KMS-11 (cell line): ENCODE measurements at regions not wholly inside any gene's neighbourhood (a gene's known extent, or its start where the extent isn't known, plus 50 kb on each side); places are given as distances from the start of the nearest gene placed in this dataset.
A peak's percentile ranks its signal among the peaks of the same experiment; 100 is the strongest.

Source experiments
- H2AFZ ChIP-seq: fragments of 200-600 bp; sonication (generic); 2 replicates; pipeline ENCODE4 v1.6.1; 2016; ENCODE audit warnings: antibody characterized with exemption, mixed run types, low read depth
- H3K27ac ChIP-seq: fragments of 200-600 bp; sonication (generic); 2 replicates; pipeline ENCODE4 v1.6.1; 2016; ENCODE audit warnings: mild to moderate bottlenecking, mixed run types
- H3K27me3 ChIP-seq: fragments of 200-600 bp; sonication (generic); 2 replicates; pipeline ENCODE4 v1.6.1; 2017; ENCODE audit warnings: mild to moderate bottlenecking, low read depth, mixed run types, moderate library complexity; ENCODE audit not compliant: insufficient read depth
- H3K36me3 ChIP-seq: fragments of 200-600 bp; sonication (generic); 2 replicates; pipeline ENCODE4 v1.6.1; 2017; ENCODE audit warnings: mild to moderate bottlenecking, mixed run types; ENCODE audit not compliant: insufficient read depth
- H3K4me1 ChIP-seq: fragments of 200-600 bp; sonication (generic); 2 replicates; pipeline ENCODE4 v1.6.1; 2016; ENCODE audit warnings: mild to moderate bottlenecking, low read depth, mixed run types; ENCODE audit not compliant: poor library complexity, severe bottlenecking
- H3K4me2 ChIP-seq: fragments of 200-600 bp; sonication (generic); 2 replicates; pipeline ENCODE4 v1.7.0; 2016; ENCODE audit warnings: mild to moderate bottlenecking, mixed run types
- H3K4me3 ChIP-seq: fragments of 200-600 bp; sonication (generic); IDR thresholded peaks from 2 replicates; pipeline ENCODE4 v1.6.1; 2017; ENCODE audit warnings: low read depth, low read length, mixed read lengths; ENCODE audit not compliant: insufficient read depth
- H3K79me2 ChIP-seq: fragments of 200-600 bp; sonication (generic); 2 replicates; pipeline ENCODE4 v1.6.1; 2016; ENCODE audit warnings: low read depth, mixed run types; ENCODE audit not compliant: insufficient read depth
- H3K9ac ChIP-seq: fragments of 200-600 bp; sonication (generic); 2 replicates; pipeline ENCODE4 v1.6.1; 2016; ENCODE audit warnings: mild to moderate bottlenecking, mixed run types
- H4K20me1 ChIP-seq: fragments of 200-600 bp; sonication (generic); 2 replicates; pipeline ENCODE4 v1.6.1; 2016; ENCODE audit warnings: mild to moderate bottlenecking, mixed run types; ENCODE audit not compliant: insufficient read depth
- TF ChIP-seq, protein P1 (sequence below): fragments of 200-600 bp; sonication (generic); conservative IDR thresholded peaks from 2 replicates; pipeline ENCODE4 v1.6.1; 2017; ENCODE audit warnings: low read depth, mild to moderate bottlenecking, antibody characterized with exemption, low read length, moderate library complexity, mixed read lengths

DNA sequence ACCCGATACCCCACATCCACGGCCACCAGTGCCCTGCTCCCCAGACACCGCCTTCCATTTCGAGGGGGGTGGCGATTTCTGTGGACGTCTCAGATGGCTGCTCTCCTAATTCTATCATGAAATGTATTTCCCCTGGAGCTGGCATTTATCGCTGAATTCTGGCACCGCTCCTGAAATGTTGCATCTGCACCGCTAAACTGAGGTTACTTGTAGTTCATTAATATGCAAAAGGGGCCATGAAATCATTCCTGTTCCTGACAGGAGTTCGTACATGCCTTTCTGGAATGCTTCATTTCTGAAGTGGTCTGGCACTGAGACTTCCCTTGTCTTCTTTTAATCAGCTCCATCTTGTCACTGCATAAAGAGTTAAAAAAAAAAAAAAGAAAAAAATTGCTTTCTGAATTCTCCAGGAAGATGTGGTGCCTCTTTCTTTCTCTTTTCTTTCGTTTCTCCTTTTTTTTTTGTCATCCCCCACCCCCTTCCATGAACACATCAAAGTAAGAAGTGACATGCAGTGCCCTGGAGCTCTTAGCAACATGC, 97.7 kb upstream of the SMARCA2 start:
- TF ChIP-seq, protein P1, sequence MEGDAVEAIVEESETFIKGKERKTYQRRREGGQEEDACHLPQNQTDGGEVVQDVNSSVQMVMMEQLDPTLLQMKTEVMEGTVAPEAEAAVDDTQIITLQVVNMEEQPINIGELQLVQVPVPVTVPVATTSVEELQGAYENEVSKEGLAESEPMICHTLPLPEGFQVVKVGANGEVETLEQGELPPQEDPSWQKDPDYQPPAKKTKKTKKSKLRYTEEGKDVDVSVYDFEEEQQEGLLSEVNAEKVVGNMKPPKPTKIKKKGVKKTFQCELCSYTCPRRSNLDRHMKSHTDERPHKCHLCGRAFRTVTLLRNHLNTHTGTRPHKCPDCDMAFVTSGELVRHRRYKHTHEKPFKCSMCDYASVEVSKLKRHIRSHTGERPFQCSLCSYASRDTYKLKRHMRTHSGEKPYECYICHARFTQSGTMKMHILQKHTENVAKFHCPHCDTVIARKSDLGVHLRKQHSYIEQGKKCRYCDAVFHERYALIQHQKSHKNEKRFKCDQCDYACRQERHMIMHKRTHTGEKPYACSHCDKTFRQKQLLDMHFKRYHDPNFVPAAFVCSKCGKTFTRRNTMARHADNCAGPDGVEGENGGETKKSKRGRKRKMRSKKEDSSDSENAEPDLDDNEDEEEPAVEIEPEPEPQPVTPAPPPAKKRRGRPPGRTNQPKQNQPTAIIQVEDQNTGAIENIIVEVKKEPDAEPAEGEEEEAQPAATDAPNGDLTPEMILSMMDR = no peak
- Histone ChIP-seq H4K20me1 (no peaks in the 10 kb centered on the region), H2AFZ (peak overlapping the region; percentile 6; the same call in 1 of the 2 replicates), H3K4me1 (peaks cover 65% of the 10 kb centered on the region), H3K36me3 (no peaks in the 10 kb centered on the region), H3K4me2 (peak overlapping the region; percentile 77), H3K4me3 (no peak overlapping the region), H3K9ac (peak overlapping the region; percentile 44; the same call in 1 of the 2 replicates), H3K27me3 (no peaks in the 10 kb centered on the region), H3K27ac (peak overlapping the region; percentile 77), H3K79me2 (no peaks in the 10 kb centered on the region)

DNA sequence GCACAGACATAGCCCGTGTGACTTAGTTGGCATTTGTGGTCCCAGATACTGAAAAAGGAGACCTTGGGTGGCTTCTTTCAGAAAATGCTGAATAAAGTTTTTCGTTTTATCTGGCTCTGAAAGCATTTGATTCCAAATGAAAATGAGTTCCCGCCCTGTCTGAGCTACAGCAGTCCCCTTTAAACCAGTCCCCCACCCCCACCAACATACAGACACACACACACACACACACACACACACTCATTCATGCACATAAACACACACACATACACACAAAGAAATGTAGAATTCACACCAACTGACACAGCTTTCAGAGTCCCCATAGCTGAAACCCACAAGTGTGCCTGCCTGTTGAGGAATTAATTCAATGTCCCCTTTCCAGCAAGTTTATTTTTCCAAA, 97.0 kb upstream of the SMARCA2 start:
- TF ChIP-seq, protein P1 = no peak
- Histone ChIP-seq H2AFZ (peak overlapping the region; percentile 6; the same call in 1 of the 2 replicates), H3K27ac (peak overlapping the region; percentile 77), H3K79me2 (no peaks in the 10 kb centered on the region), H3K9ac (peak overlapping the region; percentile 1; the same call in 1 of the 2 replicates), H3K4me3 (no peak overlapping the region), H3K27me3 (no peaks in the 10 kb centered on the region), H4K20me1 (no peaks in the 10 kb centered on the region), H3K36me3 (no peaks in the 10 kb centered on the region), H3K4me2 (peak overlapping the region; percentile 77), H3K4me1 (peaks cover 67% of the 10 kb centered on the region)

DNA sequence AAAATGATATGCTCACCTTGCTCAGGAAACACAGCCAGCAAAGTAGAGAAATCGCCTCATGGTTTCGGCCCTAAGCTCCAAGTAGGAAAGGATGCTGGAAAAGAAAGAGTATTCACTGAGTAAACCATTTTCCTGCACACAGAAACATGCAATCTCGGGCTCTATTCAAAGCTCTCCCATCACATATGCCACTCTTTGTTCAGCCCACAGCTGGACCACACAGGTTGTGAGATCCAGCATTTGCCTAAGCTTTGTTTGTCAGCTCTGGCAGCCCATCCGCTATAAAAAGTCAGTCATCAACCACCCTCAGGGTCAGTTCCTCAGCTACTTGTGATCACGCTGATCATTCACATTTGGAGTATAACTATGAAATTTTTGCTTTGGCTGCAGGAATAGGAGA, 96.5 kb upstream of the SMARCA2 start:
- Histone ChIP-seq H3K9ac (peak overlapping the region; percentile 1; the same call in 1 of the 2 replicates), H3K4me2 (peak overlapping the region; percentile 77), H3K4me1 (peaks cover 67% of the 10 kb centered on the region), H3K79me2 (no peaks in the 10 kb centered on the region), H2AFZ (peak overlapping the region; percentile 6; the same call in 1 of the 2 replicates), H3K36me3 (no peaks in the 10 kb centered on the region), H4K20me1 (no peaks in the 10 kb centered on the region), H3K4me3 (no peak overlapping the region), H3K27ac (peak overlapping the region; percentile 77; the same call in 1 of the 2 replicates), H3K27me3 (no peaks in the 10 kb centered on the region)
- TF ChIP-seq, protein P1 = no peak

DNA sequence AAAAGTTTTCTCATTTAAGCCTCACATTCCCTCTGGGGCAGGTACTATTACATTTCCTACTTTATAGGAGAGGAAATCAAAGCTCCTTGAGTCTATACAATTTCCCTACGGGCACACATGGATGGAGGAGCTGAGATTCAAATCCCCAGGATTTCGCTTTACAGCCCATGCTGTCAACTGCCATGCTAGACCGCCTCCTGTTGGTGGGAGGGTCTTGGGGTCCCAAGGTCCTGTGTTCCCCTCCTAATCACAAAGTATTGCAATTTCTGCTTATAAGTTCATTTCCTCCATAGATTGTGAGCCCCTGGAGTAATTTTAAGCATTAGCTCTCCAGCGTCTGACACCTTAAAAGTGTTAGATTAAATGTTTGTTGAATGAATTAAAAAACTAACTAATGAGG, 95.9 kb upstream of the SMARCA2 start:
- H3K9ac ChIP-seq = no peak overlapping the region
- H3K4me1 ChIP-seq = peaks cover 61% of the 10 kb centered on the region
- H3K4me2 ChIP-seq = peak overlapping the region; percentile 77; the same call in 1 of the 2 replicates
- H3K4me3 ChIP-seq = no peak overlapping the region
- no peak overlapping the region for H2AFZ ChIP-seq
- TF ChIP-seq, protein P1 = no peak
- no peaks in the 10 kb centered on the region for H3K36me3 ChIP-seq
- H3K27me3 ChIP-seq = no peaks in the 10 kb centered on the region
- no peaks in the 10 kb centered on the region for H4K20me1 ChIP-seq
- no peaks in the 10 kb centered on the region for H3K79me2 ChIP-seq
- peak overlapping the region; percentile 77; the same call in 1 of the 2 replicates for H3K27ac ChIP-seq
